ENCODE measurements at regions not wholly inside any gene's neighbourhood (a gene's known extent, or its start where the extent isn't known, plus 50 kb on each side); places are given as distances from the start of the nearest gene placed in this dataset.

GRCh38 chr3:89571298-89571697 is 463.9 kb downstream of the EPHA3 start:
- POLR2A ChIA-PET (ENCODE audit: unreplicated experiment) = no interaction called here

GRCh38 chr3:89571707-89572106 is 464.3 kb downstream of the EPHA3 start:
- ChIA-PET POLR2A (ENCODE audit: unreplicated experiment) (no interaction called here), CTCF (no interaction called here)
- intact Hi-C loops (cut with micrococcal nuclease; ENCODE audit: unreplicated experiment) = no loop called here
- Histone ChIP-seq H3K4me3 (no peak overlapping the region), H3K4me1 (replicated peaks; ENCODE audit: insufficient read depth) (no peaks in the 10 kb centered on the region), H4K20me1 (ENCODE audit: insufficient read depth) (no peaks in the 10 kb centered on the region), H3K27ac (no peak overlapping the region), H3K79me2 (ENCODE audit: low read depth) (no peaks in the 10 kb centered on the region), H3K9me2 (ENCODE audit: insufficient read depth) (no peaks in the 10 kb centered on the region), H3K36me3 (ENCODE audit: low read depth) (no peaks in the 10 kb centered on the region), H3F3A (ENCODE audit: insufficient read depth, low read depth) (no peaks in the 10 kb centered on the region), H3K27me3 (ENCODE audit: insufficient read depth, low read depth) (no peaks in the 10 kb centered on the region), H3K4me2 (no peak overlapping the region), H3K9me3 (ENCODE audit: insufficient read depth, low read depth) (no peaks in the 10 kb centered on the region), H2AFZ (no peak overlapping the region)
- no TSS peak for BruUV-seq (replicated peaks)
- TF ChIP-seq CTCF (conservative IDR thresholded peaks at IDR 0.05) = no peak
- TF ChIP-seq EZH2 (IDR thresholded peaks at IDR 0.05; ENCODE audit: low read depth) = no peak
- no peak for DNase-seq

More at GRCh38 chr3:89571298-89571697, 463.9 kb downstream of the EPHA3 start:
- BruUV-seq (replicated peaks) = no TSS peak
- Histone ChIP-seq H3K27me3 (ENCODE audit: insufficient read depth, low read depth) (no peaks in the 10 kb centered on the region), H3K4me2 (no peak overlapping the region), H3F3A (ENCODE audit: insufficient read depth, low read depth) (no peaks in the 10 kb centered on the region), H2AFZ (no peak overlapping the region), H4K20me1 (ENCODE audit: insufficient read depth) (no peaks in the 10 kb centered on the region), H3K79me2 (ENCODE audit: low read depth) (no peaks in the 10 kb centered on the region), H3K9me3 (ENCODE audit: insufficient read depth, low read depth) (no peaks in the 10 kb centered on the region), H3K9me2 (ENCODE audit: insufficient read depth) (no peaks in the 10 kb centered on the region), H3K27ac (no peak overlapping the region), H3K4me1 (replicated peaks; ENCODE audit: insufficient read depth) (no peaks in the 10 kb centered on the region), H3K36me3 (ENCODE audit: low read depth) (no peaks in the 10 kb centered on the region), H3K4me3 (no peak overlapping the region)
- TF ChIP-seq CTCF (conservative IDR thresholded peaks at IDR 0.05) = no peak
- no peak for TF ChIP-seq EZH2 (IDR thresholded peaks at IDR 0.05; ENCODE audit: low read depth)
- intact Hi-C loops (cut with micrococcal nuclease; ENCODE audit: unreplicated experiment) = no loop called here
- DNase-seq = no peak
- CTCF ChIA-PET = no interaction called here

- H3K4me3 ChIP-seq = no peak overlapping the region
- BruUV-seq (replicated peaks) = no TSS peak
- no peak for DNase-seq
- no peak overlapping the region for H3K27ac ChIP-seq
- no peak overlapping the region for H2AFZ ChIP-seq
- intact Hi-C loops (cut with micrococcal nuclease; ENCODE audit: unreplicated experiment) = no loop called here
- H3K9me3 ChIP-seq (ENCODE audit: insufficient read depth, low read depth) = no peaks in the 10 kb centered on the region
- H3K4me2 ChIP-seq = no peak overlapping the region
- H3K27me3 ChIP-seq (ENCODE audit: insufficient read depth, low read depth) = no peaks in the 10 kb centered on the region
- no peaks in the 10 kb centered on the region for H3F3A ChIP-seq (ENCODE audit: insufficient read depth, low read depth)
- H3K79me2 ChIP-seq (ENCODE audit: low read depth) = no peaks in the 10 kb centered on the region
- H4K20me1 ChIP-seq (ENCODE audit: insufficient read depth) = no peaks in the 10 kb centered on the region
- H3K4me1 ChIP-seq (replicated peaks; ENCODE audit: insufficient read depth) = no peaks in the 10 kb centered on the region
- CTCF ChIA-PET = no interaction called here
- H3K9me2 ChIP-seq (ENCODE audit: insufficient read depth) = no peaks in the 10 kb centered on the region
- no peak for TF ChIP-seq CTCF (conservative IDR thresholded peaks at IDR 0.05)
- TF ChIP-seq EZH2 (IDR thresholded peaks at IDR 0.05; ENCODE audit: low read depth) = no peak
- H3K36me3 ChIP-seq (ENCODE audit: low read depth) = no peaks in the 10 kb centered on the region
- POLR2A ChIA-PET (ENCODE audit: unreplicated experiment) = no interaction called here
Observed at GRCh38 chr3:89572261-89572660, 464.8 kb downstream of the EPHA3 start.
